ENCODE measurements at regions not wholly inside any gene's neighbourhood (a gene's known extent, or its start where the extent isn't known, plus 50 kb on each side); places are given as distances from the start of the nearest gene placed in this dataset.
"Not testable (repeated sequence)": the region's sequence is repeated elsewhere in the genome, so short reads cannot be mapped to it uniquely, and the experiment has no call there.

DNA sequence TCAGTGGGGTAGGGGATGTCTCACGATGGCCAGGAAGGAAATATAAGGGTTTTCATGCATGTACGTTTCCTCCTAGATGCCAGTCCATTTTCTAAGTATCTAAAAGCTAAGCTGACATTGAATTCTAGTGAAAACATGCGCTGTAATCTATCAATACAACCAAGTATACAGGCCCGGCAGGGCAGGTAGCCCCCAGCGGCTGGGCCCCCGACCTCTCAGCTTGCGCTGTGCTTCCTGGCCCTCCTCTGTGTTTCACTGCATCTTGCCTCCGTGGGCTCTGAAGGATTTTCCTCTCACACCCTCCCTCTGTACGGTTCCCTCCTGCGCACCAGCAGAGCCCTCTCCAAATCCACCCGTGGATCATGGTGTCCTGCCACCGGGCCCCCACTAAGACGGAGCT lies 524.8 kb downstream of the ZNF516 start:
- DNase-seq, result no peak
- intact Hi-C loops (cut with DNase I), result no loop called here
- ATAC-seq (ENCODE audit: poor library complexity), result no peak

DNA sequence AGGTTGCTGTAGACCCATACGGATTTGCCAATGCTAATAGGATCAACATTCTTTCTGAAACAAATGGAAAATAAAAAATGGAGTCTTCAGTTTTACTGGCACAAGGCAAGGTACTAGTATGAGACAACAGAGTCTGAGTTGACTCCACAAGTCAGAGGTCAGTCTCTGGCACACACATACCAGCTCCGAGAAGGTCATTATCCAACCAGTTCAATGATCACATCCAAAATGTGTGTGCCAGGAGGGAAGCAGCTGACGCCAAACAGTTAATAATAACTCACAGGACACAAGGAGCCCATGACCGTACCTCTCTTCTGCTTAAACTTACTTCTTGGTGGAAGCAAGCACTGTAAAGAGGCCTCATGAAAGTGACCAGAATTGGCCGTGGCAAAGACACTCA lies 528.6 kb downstream of the ZNF516 start:
- peak; percentile 85 for ATAC-seq (ENCODE audit: poor library complexity)
- intact Hi-C loops (cut with DNase I), result no loop called here
- DNase-seq, result no peak

DNA sequence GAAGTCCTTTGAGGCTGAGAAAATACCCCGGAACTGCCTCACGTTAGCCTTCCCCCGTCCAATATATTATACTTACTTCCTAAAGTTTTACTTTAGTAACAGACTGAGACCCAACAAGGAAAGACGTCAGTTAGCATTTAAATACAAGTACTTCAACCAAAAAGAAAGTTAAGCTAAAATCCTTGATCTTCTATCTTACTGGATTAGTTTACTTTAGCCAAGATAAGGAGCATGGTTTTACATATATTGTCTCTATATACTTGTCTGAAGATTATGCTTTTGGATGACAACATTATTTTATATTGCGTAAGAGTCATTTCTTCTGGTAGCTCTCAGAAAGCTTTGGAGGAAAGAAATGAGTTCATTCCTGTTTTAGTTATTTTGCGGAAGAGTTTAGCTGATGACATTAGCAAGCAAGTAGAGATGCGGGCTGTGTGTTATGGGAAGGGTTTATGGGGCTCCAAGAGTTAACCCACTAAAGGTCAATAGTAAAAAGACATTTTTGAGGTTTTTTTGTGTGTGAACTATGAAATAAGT lies 532.9 kb downstream of the ZNF516 start:
- DNase-seq, result no peak
- intact Hi-C loops (cut with DNase I), result no loop called here
- no peak for ATAC-seq (ENCODE audit: poor library complexity)

DNA sequence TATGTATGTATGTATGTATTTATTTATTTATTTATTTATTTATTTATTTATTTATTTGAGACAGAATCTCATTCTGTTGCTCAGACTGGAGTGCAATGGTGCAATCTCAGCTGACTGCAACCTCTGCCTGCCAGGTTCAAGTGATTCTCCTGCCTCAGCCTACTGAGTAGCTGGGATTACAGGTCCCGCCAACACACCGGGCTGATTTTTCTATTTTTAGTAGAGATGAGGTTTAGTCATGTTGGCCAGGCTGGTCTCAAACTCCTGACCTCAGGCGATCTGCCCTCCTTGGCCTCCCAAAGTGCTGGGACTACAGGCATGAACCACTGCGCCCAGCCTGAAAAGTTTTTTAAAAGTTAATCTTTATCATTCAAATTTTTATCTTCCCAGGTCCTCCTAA lies 532.9 kb upstream of the SMIM21 start:
- DNase-seq; intact Hi-C loops (cut with DNase I): not testable (repeated sequence)
- ATAC-seq (ENCODE audit: poor library complexity), result peak; percentile 53

DNA sequence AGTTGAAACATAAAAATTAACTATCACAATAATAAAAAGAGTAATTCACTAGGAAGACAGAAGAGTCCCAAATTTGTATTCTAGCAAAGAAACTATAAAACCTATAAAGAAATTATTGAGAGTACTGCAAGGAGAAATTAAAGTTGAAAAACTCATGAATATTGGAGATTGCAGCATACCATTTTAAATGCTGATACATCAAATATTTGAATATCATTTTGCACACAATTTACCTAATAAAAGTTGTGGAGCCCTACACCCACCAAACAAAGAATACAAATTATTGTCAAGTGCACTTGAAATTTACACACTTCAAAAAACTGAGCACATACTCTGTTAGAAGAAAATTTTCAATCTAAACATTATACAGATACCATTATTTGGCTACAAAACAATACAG lies 531.6 kb upstream of the SMIM21 start:
- intact Hi-C loops (cut with DNase I), result no loop called here
- DNase-seq (no peak), ATAC-seq (ENCODE audit: poor library complexity) (no peak)

DNA sequence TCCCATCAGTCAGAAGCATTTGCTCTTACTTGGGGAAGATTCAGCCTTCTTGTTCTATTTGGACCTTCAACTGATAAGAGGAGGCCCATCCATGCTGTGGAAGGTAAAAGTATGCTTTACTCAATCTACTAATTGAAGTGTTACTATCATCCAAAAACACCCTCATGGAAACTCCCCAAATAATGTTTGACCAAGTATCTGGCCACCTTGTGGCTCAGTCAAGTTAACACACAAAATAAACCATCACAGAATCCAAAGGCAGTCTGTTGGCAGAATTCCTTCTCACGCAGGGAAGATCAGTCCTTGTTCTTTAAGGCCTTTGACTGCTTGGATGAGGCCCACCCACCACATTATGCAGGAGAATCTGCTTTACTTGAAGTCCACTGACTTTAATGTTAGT lies 531.2 kb upstream of the SMIM21 start:
- ATAC-seq (ENCODE audit: poor library complexity) (no peak), DNase-seq (no peak)
- intact Hi-C loops (cut with DNase I), result no loop called here

DNA sequence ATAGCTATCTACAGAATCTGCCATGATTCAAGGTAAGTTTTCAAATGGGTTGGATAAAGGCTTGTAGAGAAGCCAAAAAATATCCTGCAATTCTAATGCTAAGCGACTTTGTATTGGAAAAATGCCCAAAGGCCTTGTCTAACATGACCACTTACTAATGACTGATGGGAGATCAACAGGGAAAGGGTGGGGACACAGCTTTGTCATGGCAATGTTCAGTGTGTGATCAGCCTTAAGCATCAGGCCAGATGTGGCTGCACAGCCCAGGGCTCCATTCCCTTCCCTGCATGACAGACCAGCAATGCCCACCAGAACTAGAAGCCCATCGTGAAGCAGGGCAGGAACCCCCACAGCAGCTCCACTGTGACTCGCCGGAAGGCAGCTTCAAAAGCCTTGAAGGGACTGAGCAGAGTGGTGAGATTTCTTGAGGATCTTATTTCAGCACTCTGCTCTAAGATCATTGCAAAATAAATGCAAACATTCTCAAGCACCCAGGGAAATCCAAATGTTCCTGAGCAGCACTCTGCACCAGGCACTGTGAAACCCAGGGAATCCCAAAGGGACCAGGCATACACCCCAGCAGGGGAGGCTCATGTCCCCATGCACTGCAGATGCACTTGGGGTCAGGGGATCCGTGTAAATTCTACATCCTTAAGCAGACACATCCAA lies 517.9 kb upstream of the SMIM21 start:
- no peak for DNase-seq
- intact Hi-C loops (cut with DNase I), result no loop called here

DNA sequence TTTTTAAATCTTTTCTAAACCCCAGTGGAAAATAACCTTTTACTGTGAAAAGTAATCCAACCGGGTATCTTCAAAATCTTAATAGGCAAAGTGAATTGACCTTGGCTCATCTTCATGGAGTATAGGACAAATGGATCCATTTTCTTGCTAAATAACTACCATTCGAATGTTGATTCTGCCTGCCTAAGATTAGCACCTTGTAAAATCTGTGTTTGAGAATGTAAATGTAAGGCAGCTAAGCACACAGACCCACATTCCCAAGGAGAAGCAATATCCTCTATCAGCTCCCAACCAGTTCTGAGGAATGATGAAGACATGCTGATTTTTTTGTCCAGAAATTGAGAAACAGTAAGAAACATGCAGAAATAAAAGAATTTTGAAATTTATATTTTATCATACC lies 509.8 kb upstream of the SMIM21 start:
- no peak for DNase-seq
- no peak for ATAC-seq (ENCODE audit: poor library complexity)
- intact Hi-C loops (cut with DNase I), result no loop called here

More for the DNA sequence above, 517.9 kb upstream of the SMIM21 start:
- ATAC-seq (ENCODE audit: poor library complexity), result no peak

DNA sequence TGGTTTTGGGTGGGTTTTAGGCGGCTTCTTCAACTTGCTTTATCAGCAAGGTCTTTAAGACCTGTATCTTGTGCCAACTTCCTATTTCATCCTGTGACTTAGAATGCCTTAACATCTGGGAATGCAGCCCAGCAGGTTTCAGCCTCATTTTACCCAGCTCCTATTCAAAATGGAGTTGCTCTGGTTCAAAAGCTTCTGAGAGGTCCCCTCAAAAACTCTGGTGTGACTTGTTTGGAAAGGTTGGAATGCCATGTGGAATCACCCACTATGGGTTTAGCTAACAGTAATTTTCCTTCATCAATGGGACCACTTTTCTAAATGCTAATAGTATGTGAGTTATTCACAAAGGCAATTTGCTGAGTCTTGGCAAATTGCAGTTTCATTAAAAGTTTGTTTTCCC lies 509.4 kb upstream of the SMIM21 start:
- DNase-seq (no peak), ATAC-seq (ENCODE audit: poor library complexity) (no peak)
- intact Hi-C loops (cut with DNase I), result no loop called here

DNA sequence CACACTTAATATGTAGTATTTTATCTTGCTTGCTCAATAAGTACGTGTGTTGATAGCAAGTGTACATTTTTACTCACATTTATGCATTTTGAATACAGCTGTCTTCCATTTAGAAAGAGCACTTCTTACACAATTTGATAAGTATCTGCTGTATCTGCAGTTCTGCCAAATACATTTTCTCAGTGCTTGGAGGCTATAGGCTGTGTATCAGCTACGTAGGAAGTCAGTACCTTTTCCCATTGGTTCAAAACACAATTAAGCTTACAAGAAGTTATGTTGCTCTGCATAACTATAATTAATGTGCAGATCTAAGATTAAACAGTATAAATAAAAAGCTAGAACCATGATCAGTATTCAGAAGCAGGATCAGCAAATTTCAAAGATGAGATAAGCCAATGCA lies 503.6 kb upstream of the SMIM21 start:
- intact Hi-C loops (cut with DNase I), result no loop called here
- ATAC-seq (ENCODE audit: poor library complexity), result no peak

DNA sequence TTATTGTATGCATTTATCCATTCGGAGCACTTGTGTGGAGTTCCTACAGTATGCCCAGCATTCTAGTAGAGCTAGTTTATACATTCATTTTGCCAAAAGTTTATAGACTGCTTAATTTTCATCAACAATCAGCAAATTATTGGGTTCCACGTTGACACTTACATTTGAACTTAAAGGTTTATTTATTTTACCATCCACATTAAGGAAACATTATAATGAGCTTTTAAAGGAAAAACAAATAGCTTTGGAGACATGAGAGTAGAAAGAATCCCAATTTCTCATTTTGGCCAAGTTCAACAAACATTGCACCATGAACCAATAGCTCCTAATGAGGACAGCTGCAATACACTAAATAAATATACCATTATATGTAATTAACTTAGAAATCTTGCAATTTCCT lies 501.2 kb upstream of the SMIM21 start:
- intact Hi-C loops (cut with DNase I), result no loop called here
- no peak for DNase-seq
- no peak for ATAC-seq (ENCODE audit: poor library complexity)

More for the DNA sequence above, 503.6 kb upstream of the SMIM21 start:
- no peak for DNase-seq

DNA sequence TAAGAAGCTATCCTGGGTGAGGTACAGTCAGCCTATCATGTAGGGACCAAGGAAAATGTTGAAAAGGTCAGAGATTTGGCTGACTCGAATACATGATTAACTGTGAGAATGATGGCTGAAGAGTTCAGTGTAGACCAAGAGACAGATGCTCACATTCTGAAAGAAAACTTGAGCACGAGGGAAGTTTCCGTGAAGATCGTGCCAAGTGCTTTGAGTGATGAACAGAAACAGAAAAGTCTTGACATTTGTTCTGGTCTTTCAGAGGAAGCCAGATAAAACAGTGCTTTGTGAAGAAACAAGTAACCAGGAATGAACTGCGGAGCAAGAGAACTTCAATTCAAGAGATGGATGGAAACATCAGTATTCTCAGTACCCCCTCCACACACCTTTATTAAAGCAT lies 500.3 kb upstream of the SMIM21 start:
- DNase-seq (no peak), ATAC-seq (ENCODE audit: poor library complexity) (no peak)
- intact Hi-C loops (cut with DNase I), result no loop called here

DNA sequence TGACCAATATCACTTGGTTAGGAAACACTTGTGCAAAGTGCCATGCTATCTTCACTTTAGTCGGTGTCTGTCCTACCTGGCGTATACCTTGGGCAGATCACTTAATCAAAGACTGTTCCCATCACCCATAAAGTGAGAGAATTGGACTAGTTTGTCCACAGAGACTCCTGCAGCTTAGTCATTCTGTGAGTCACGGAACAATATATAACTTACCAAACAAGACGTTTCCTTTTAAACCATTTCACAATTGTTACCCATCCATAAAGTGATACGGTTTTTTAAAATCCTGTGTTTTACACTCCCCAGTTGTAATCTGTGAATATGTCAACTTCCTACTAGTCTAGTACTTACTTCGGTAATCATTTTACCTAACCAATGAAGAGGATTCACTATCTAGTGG lies 499.3 kb upstream of the SMIM21 start:
- intact Hi-C loops (cut with DNase I), result no loop called here
- DNase-seq (no peak), ATAC-seq (ENCODE audit: poor library complexity) (no peak)

DNA sequence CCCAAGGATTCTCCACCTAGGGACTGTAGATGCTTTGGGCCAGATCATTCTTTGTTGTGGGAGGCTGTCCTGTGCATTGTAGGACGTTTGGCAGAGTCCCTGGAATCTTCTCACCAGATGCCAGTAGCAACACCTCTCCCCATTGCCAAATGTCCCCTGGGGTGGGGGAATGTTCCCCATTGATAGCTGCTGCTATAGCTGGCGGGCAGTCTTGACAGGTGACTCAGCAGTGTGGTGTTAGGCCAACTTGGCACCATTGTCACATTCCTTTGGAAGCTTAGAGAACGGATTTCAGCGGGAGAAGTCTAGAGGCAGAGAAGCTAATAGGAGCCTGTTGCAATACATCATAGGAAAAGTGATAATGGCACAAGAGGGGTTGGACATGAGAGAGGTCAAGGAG lies 495.7 kb upstream of the SMIM21 start:
- intact Hi-C loops (cut with DNase I), result no loop called here
- DNase-seq (peak; percentile 74), ATAC-seq (ENCODE audit: poor library complexity) (peak; percentile 100)

DNA sequence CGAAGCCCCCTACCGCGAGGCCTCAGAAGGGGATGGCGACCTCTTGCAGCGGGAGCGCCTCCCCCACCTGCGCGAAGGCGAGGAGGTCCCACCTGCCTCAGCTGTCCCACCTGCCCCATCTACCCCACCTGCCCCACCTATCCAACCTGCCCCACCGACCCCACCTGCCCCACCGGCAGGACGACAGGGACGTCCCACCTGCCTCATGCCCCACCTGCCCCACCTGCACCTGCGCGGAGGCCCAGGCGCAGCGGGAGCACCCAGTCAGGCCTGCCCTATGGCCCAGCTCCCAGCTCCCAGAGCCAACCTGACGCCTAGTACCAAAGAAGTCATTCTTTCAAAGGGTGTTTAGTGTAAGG lies 489.1 kb upstream of the SMIM21 start:
- intact Hi-C loops (cut with DNase I), result no loop called here
- no peak for ATAC-seq (ENCODE audit: poor library complexity)

DNA sequence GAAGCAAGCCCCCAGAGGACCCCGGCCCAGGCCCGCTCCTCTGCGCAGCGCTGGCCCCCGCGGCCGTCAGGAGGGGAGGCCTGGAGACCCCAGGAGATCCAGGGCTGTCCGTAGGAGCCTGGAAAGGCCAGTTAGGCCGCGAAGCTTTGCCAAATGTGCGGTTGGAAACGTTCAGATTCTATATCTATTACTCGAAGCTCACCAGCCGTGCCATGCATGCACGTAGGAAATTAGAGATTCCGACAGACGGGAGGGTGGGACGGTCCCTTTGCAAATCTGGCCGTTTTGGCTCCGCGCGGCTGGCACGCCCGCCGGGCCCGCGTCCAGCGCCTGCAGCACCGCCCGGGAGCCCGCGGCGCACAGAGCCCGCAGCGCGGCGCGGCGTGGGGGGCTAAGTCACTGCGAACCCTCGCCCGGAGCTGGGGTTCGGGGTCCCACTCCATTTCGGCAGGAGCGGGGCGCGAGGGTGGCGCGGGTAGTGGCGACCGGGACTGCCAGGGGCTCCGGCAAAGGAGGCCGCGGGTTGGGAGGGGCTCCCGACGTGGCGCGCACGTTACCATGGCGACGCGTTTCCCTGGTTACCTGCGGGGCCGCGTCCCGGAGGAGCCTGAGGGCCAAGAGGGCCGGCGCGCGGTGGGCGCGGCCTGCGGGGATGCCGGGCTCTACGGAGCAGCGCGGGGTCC lies 488.6 kb upstream of the SMIM21 start:
- DNase-seq, result peak; percentile 37
- peak; percentile 63 for ATAC-seq (ENCODE audit: poor library complexity)
- intact Hi-C loops (cut with DNase I), result no loop called here

More for the DNA sequence above, 489.1 kb upstream of the SMIM21 start:
- DNase-seq, result no peak

DNA sequence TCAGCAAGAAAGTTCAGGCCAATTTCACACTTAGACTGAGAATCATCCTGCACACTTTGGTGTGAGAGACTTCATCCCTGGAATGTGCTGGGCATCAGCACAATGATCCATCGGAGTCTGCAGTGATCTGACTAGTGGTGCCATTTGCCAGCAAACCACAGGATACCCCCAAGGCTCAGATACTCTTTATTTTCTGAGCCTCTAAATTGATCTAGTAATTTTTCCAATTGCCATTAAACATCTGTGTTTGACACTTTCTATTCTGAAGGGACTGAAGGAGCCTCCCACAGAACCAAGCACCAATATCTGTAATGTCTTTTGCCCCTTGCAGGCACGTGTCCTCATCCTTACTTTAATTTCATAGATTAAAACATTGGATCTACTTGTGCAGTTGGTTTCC lies 485.3 kb upstream of the SMIM21 start:
- DNase-seq (no peak), ATAC-seq (ENCODE audit: poor library complexity) (no peak)
- intact Hi-C loops (cut with DNase I), result no loop called here

DNA sequence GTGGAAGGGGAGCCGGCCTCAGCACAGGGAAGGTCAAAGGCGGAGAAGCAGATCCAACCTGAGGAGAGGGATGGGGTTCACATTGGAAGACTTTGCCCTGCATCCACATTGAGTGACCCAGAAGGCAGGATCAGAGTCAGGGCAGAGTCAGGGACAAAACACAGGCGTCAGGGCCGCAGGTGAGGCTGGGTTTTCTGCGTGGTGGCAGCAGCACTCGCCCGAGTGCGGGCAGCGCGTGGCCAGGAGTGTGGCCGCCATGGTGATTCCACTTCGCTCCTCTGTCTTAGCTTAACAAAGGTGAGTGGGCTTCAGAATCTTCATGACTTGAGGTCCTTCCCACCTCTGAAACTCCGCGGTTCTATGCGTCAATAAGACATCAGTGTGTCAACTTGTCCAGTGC lies 476.9 kb upstream of the SMIM21 start:
- ATAC-seq (ENCODE audit: poor library complexity) (no peak), DNase-seq (no peak)
- intact Hi-C loops (cut with DNase I), result no loop called here

DNA sequence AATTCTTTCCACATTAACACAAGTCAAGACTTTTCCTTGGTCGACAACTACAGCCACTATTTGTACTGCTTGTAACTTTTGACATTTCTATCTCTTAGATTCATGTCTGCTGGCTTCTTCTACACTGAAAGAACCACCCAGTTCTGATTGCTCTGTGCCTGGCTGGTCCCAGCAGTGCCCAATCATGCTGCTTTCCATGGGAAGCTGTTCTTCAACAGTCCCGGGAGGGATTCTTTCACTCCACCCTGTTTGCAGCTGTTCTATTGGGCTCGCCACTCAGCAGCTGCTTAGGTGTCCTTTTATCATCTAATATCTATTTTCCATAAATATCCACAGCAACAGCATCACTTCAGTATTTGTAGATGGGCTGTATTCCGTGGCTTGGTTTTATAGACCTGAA lies 471.1 kb upstream of the SMIM21 start:
- ATAC-seq (ENCODE audit: poor library complexity), result no peak
- intact Hi-C loops (cut with DNase I), result no loop called here
- DNase-seq, result no peak

DNA sequence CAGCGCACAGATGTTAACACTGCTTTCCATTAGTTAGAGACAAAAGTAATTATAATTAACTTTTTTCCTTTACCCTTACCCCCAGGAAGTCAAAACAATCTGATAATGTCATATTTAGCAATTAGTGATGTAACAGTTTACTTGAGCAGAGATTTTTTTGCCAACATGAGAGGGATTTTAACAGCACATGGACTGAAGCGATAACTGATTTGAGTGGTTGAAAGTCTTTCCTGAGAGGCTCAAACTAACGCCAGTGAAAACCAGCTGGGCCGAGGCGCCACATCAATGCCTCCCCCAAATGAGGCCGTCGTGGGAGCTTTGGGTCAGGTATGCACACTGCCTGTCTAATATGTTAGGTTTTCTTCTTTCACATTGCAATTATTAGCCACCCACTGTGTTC lies 469.9 kb upstream of the SMIM21 start:
- ATAC-seq (ENCODE audit: poor library complexity) (no peak), DNase-seq (no peak)
- intact Hi-C loops (cut with DNase I), result no loop called here

DNA sequence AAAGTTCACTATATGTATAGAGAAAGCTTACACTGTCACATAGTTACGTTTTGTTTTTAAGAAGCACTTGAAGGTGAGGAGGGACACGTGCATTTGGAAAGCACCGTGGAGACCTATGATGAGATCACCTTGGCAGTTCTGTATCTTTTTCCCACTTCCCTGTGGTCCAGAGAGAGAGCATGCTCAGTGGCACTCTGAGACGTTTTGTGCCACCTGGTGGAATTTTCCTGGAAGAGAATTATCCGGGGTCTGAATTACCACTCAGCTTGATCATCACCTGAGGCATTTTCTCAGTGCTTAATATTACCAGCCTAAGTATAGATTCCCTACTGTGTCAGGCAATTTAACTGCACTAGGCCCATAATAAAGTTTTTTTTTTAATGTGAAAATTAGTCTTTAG lies 469.4 kb upstream of the SMIM21 start:
- DNase-seq (no peak), ATAC-seq (ENCODE audit: poor library complexity) (no peak)
- intact Hi-C loops (cut with DNase I), result no loop called here

Data from Right ventricle myocardium superior (tissue), 1 donor.